Type B pancreatic cell (in vitro differentiated cells): ENCODE measurements at regions not wholly inside any gene's neighbourhood (a gene's known extent, or its start where the extent isn't known, plus 50 kb on each side); places are given as distances from the start of the nearest gene placed in this dataset.

Experiments used
- DNase-seq: peaks from one replicate; pipeline ENCODE4 v3.0.0; 2021; ENCODE audit warnings: mixed read lengths; ENCODE audit not compliant: unreplicated experiment; ENCODE audit errors: extremely low spot score
- H3K27ac Mint-ChIP-seq: 2 replicates; pipeline ENCODE4 v1.8.0; 2021; ENCODE audit warnings: mild to moderate bottlenecking, mixed read lengths
- H3K27me3 Mint-ChIP-seq: 2 replicates; pipeline ENCODE4 v1.8.0; 2021; ENCODE audit warnings: mixed read lengths
- H3K36me3 Mint-ChIP-seq: 2 replicates; pipeline ENCODE4 v1.8.0; 2021; ENCODE audit warnings: mixed read lengths
- H3K4me1 Mint-ChIP-seq: one replicate; pipeline ENCODE4 v1.8.0; 2021; ENCODE audit warnings: mixed read lengths; ENCODE audit not compliant: unreplicated experiment
- H3K4me3 Mint-ChIP-seq: 2 replicates; pipeline ENCODE4 v1.8.0; 2021; ENCODE audit warnings: mild to moderate bottlenecking, mixed read lengths
- H3K9me3 Mint-ChIP-seq: 2 replicates; pipeline ENCODE4 v1.8.0; 2021; ENCODE audit warnings: mixed read lengths
- CTCF ChIP-seq: fragments of 200-600 bp; sonication (generic); conservative IDR thresholded peaks from 2 replicates; pipeline ENCODE4 v1.5.0; 2021; ENCODE audit warnings: antibody characterized with exemption, mild to moderate bottlenecking

- H3K4me3 Mint-ChIP-seq = no peak overlapping the region
- H3K27ac Mint-ChIP-seq = no peak overlapping the region
- H3K36me3 Mint-ChIP-seq = no peaks in the 10 kb centered on the region
- no peak for DNase-seq
- no peaks in the 10 kb centered on the region for H3K9me3 Mint-ChIP-seq
- no peak for TF ChIP-seq CTCF
- no peaks in the 10 kb centered on the region for H3K27me3 Mint-ChIP-seq
- H3K4me1 Mint-ChIP-seq = no peaks in the 10 kb centered on the region
Measured at GRCh38 chr13:82305588-82305987, 1576.7 kb downstream of the SLITRK1 start.

GRCh38 chr13:82298106-82298505 lies 1584.2 kb downstream of the SLITRK1 start:
- no peak for DNase-seq
- TF ChIP-seq CTCF = no peak
- Mint-ChIP-seq H3K4me1 (no peaks in the 10 kb centered on the region), H3K4me3 (no peak overlapping the region), H3K27ac (no peak overlapping the region), H3K36me3 (no peaks in the 10 kb centered on the region), H3K9me3 (no peaks in the 10 kb centered on the region), H3K27me3 (no peaks in the 10 kb centered on the region)

GRCh38 chr13:82294226-82294625 lies 1588.0 kb downstream of the SLITRK1 start:
- no peak for DNase-seq
- Mint-ChIP-seq H3K27me3 (no peaks in the 10 kb centered on the region), H3K4me1 (peaks cover 5% of the 10 kb centered on the region), H3K9me3 (no peaks in the 10 kb centered on the region), H3K4me3 (no peak overlapping the region), H3K27ac (no peak overlapping the region), H3K36me3 (no peaks in the 10 kb centered on the region)
- TF ChIP-seq CTCF = no peak

- no peak for TF ChIP-seq CTCF
- H3K9me3 Mint-ChIP-seq = no peaks in the 10 kb centered on the region
- no peaks in the 10 kb centered on the region for H3K36me3 Mint-ChIP-seq
- no peaks in the 10 kb centered on the region for H3K27me3 Mint-ChIP-seq
- H3K4me1 Mint-ChIP-seq = peaks cover 5% of the 10 kb centered on the region
- no peak for DNase-seq
- no peak overlapping the region for H3K27ac Mint-ChIP-seq
- H3K4me3 Mint-ChIP-seq = no peak overlapping the region
Measured at GRCh38 chr13:82292334-82292733, 1589.9 kb downstream of the SLITRK1 start.

GRCh38 chr13:82291852-82292251 lies 1590.4 kb downstream of the SLITRK1 start:
- TF ChIP-seq CTCF = no peak

GRCh38 chr13:82275644-82276043 lies 1606.6 kb downstream of the SLITRK1 start:
- Mint-ChIP-seq H3K27me3 (no peaks in the 10 kb centered on the region), H3K4me1 (no peaks in the 10 kb centered on the region), H3K36me3 (no peaks in the 10 kb centered on the region), H3K9me3 (no peaks in the 10 kb centered on the region), H3K27ac (no peak overlapping the region), H3K4me3 (no peak overlapping the region)
- no peak for DNase-seq
- TF ChIP-seq CTCF = no peak

More at GRCh38 chr13:82291852-82292251, 1590.4 kb downstream of the SLITRK1 start:
- Mint-ChIP-seq H3K27me3 (no peaks in the 10 kb centered on the region), H3K27ac (no peak overlapping the region), H3K4me1 (peaks cover 5% of the 10 kb centered on the region), H3K36me3 (no peaks in the 10 kb centered on the region), H3K4me3 (no peak overlapping the region), H3K9me3 (no peaks in the 10 kb centered on the region)
- DNase-seq = no peak
